ENCODE measurements at regions not wholly inside any gene's neighbourhood (a gene's known extent, or its start where the extent isn't known, plus 50 kb on each side); places are given as distances from the start of the nearest gene placed in this dataset.
"Not testable (repeated sequence)": the region's sequence is repeated elsewhere in the genome, so short reads cannot be mapped to it uniquely, and the experiment has no call there.

GRCh38 chr12:65728848-65729793 lies 95.2 kb upstream of the HMGA2 start:
- DNase-seq (ENCODE audit: low read depth in 2 of 2) = no peak

DNA sequence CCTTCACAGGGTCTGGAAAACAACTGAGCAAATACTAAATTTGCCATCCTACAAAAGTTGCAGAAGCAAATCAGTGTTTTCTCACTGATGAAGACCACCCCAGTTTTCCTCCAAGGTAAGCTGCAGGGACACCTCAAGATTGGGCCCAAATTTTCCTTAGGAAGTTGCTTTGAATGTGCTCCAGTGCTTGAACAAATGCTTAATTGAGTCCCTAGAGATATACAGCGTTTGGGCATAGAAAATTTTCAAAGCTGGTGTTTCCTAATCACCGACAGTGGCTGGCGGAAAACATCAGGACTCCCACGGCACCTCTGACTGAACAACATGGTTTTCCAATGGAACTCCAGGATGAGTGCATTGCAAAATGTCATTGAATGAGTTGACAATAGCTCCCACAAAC lies 92.5 kb upstream of the HMGA2 start:
- DNase-seq (ENCODE audit: low read depth in 2 of 2) = no peak

GRCh38 chr12:65733643-65734042 lies 90.6 kb upstream of the HMGA2 start:
- DNase-seq (ENCODE audit: low read depth in 2 of 2) = not testable (repeated sequence)

GRCh38 chr12:65734226-65734625 lies 90.1 kb upstream of the HMGA2 start:
- DNase-seq (ENCODE audit: low read depth in 2 of 2) = no peak

DNA sequence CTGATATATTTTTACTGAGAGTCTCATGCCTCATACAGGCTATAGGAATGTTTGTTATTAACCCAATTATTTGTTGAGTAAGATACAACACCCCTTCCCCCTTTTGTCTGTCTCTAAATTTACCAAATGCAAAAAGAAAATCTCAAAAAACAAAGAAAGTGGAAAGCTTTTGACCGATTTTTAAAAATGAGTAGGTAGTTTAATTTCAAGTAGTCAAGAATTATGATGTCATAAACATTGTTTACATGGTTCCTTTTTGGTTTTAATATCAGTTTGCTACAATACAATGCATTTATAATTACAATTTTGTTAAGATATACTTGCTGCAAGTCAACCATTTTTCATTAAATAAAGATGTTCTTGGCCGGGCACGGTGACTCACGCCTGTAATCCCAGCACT lies 84.7 kb upstream of the HMGA2 start:
- DNase-seq (ENCODE audit: low read depth in 2 of 2) = no peak

GRCh38 chr12:65740506-65740872 lies 83.8 kb upstream of the HMGA2 start:
- DNase-seq (ENCODE audit: low read depth in 2 of 2) = no peak

GRCh38 chr12:65740873-65741600 lies 83.2 kb upstream of the HMGA2 start:
- DNase-seq (ENCODE audit: low read depth in 2 of 2) = peak; percentile 77

DNA sequence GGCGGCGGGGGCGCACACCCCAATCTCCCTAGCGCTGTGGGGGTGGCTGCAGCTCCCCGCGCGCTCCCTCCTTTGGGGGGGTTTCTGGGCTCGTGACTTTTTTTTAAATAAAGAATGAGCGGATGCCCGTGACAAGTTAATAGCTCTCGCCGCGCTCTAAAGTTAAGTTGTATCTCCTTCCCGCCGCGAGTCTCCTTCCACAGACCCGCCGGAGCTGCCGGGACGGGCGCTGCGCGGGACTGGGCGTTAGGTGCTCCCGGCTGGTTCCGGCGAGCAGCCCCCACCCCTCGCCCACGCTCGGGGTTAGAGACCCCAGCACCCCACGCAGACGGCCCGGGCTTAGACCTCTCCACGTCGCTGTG lies 82.6 kb upstream of the HMGA2 start:
- DNase-seq (ENCODE audit: low read depth in 2 of 2) = no peak

DNA sequence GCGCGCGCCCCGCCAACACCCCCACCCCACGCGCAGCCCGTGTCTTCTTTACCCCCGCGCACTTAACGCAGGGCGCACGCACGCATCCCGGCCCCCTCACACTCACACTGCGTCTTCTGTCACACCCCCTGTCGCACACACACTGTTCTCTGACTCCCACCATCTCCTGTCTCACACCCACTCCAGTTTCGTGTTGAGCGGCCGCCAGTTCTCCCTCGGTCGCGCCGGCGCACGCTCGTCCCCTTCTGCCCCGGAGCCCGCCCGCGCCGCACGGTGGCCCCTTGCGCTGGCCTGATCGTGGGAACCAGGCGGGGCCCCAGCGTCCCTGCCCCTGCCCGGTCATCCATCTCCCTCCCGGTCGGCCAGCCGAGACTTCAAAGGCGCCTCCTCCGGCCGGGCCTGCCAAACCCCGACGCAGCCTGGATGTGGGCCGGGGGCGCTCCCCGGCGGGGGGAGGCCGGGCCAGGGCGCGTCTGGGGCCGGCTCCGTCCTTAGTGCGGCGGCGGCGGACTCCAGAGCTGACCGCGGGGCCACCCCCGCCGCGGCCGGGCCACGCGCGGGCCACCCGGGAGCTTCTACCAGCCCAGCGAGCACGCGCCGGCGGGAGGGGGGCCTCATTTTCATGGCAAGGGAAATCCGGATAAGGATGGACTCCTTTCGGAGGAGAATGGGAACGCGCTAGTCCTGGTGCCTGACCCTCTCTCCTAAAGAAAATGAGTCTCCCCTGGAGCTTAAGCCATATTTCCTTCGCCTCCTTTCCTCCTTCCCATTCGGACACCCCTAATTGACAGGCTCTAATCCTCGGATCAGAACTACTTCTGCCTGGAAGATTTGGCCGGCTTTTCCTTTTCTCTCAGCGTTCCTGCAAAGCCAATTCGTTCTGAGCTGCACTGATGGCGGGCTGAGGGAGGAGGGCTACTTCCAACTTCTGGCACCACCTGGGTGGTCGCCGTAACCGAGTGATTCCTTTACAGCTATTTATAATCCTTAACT lies 82.0 kb upstream of the HMGA2 start:
- DNase-seq (ENCODE audit: low read depth in 2 of 2) = peak in 1 of 2 experiments; percentile 12

GRCh38 chr12:65744236-65744840 lies 79.9 kb upstream of the HMGA2 start:
- DNase-seq (ENCODE audit: low read depth in 2 of 2) = not testable (repeated sequence)

- DNase-seq (ENCODE audit: low read depth in 2 of 2) = no peak
Observed at GRCh38 chr12:65747338-65747737, 76.9 kb upstream of the HMGA2 start.

GRCh38 chr12:65748332-65748731 lies 76.0 kb upstream of the HMGA2 start:
- DNase-seq (ENCODE audit: low read depth in 2 of 2) = no peak

- no peak for DNase-seq (ENCODE audit: low read depth in 2 of 2)
Observed at GRCh38 chr12:65754290-65754689, 70.0 kb upstream of the HMGA2 start.

DNA sequence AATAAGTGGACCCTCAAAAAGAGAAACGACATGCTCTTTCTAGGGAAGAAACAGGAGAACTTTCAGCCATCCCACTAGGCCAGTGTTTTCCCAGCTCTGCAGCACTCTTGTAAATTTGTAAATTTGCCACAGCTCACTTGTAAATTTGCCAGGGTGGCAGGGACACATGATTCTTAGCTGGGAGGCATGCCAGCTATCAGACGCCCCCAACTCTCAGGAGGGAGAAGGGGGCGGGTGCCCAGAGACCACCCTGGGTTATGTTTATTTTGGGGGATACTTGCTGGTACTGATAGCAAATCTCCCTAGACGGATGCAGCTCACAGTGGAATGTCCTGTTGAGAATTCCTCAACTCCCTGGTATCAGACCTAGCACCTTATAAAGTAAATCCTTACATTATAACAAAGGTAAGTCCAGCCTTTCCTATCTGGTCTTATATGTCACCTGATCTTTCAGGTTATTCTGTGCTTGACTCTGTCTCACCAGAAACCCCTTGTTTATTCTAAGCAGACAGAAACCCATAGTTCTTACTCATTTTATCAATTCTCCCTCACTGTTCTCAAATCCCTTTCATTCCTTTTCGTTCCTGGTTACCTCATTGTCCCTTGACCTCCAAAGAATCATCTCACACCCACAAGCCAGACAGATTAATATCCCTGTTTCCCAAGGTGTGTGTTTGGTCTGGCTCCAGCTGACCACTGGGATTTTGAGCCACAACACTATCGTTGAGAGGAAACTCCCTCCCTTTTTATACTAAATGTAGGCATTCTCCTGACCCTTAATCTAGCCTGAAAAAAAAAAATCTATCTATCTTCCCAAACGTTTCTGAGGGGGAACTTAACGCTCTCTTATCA lies 69.3 kb upstream of the HMGA2 start:
- no peak for DNase-seq (ENCODE audit: low read depth in 2 of 2)

GRCh38 chr12:65755596-65755978 lies 68.7 kb upstream of the HMGA2 start:
- DNase-seq (ENCODE audit: low read depth in 2 of 2) = peak; percentile 5 to 14

DNA sequence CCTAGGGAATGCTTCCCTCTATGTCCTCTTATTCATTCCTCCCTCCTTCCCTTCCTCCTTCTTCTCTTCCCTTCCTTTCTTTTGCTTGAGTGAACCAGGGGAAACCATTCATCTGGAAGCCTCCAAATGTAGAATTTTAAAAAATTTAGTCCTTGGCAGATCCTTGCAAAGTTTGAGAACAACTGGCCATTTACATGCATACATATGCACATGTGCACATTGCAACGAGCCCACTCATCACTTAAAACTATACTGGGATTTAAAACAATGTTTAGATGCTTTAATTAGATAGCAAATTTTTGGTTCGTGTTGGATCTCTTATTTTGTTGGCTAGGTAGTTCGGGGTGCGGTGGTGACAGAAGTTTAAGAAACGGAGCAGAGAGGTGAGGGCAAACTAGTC lies 68.0 kb upstream of the HMGA2 start:
- no peak for DNase-seq (ENCODE audit: low read depth in 2 of 2)

DNA sequence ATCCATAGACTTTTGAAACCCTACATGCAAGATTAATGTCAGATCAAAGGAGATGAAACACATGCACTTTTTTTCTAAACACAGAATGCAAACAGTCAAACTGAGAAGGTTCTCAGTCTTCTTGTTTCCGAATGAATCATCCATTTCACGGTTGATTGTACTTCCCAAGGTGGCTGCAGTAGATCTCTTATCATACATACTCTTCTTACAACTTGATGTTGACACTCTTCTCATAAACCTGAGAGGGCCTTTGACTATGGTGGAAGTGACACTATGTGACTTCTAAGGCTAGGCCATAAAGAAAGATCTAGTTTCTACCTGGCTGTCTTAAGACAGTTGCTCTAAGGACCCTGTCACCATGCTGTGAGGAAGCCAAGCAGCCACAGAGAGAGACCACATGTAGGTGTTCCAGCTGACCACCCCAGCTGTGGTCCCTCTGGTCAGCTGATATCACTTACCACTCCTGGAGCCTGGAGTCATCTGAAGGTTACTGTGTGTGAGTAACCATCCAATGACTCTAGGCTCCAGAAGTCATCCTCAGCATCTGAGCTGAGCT lies 67.2 kb upstream of the HMGA2 start:
- no peak for DNase-seq (ENCODE audit: low read depth in 2 of 2)

DNA sequence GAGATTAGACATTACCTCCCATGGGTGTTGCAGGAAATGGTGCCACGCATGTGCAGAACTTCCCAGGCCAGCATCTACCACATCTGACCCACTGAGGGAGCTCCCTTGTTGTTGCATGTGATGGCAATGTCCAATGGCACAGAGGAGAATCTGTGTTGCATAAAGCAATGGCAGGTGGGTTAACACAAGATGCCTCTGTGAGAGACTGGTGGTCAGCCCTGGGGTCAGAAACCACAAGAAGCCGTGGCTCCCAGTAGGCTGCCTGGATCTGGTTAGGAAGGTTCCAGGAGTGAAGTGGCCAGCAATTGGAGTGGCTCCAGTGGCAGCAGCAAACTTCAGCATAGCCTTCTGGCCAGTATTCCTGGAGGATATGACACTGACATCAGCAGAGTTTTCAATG lies 65.9 kb upstream of the HMGA2 start:
- DNase-seq (ENCODE audit: low read depth in 2 of 2) = no peak

GRCh38 chr12:65759735-65760134 lies 64.5 kb upstream of the HMGA2 start:
- no peak for DNase-seq (ENCODE audit: low read depth in 2 of 2)

DNA sequence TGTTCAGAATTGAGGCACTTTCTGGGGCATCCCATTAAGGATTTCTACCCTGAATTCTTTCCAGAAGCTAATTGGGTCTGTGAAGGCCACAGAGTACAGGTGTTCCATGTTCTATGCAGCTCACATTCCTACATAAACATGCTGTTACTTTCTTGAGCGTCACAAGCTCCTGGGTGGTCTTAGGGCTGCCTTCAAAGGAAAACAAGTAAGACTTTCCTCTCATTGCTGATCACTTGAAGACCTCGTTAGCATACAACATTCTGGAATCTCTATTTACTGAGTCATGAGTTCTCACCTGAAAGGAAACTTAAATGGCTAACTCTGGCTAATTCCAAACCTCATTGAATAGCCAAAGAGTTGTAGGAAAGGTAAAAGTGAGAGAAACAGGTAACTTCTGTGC lies 63.0 kb upstream of the HMGA2 start:
- DNase-seq (ENCODE audit: low read depth in 2 of 2) = no peak
